Gastroesophageal sphincter (tissue), 4 donors: ENCODE measurements at regions not wholly inside any gene's neighbourhood (a gene's known extent, or its start where the extent isn't known, plus 50 kb on each side); places are given as distances from the start of the nearest gene placed in this dataset.
"Not testable (repeated sequence)": the region's sequence is repeated elsewhere in the genome, so short reads cannot be mapped to it uniquely, and the experiment has no call there.

Experiments used
- ATAC-seq: fragments of 150-250 bp; one replicate; pipeline ENCODE4 v1.9.1; 2016; ENCODE audit warnings: mild to moderate bottlenecking, moderate library complexity
- H3K27ac ChIP-seq, 4 donors: fragments of 200-600 bp; sonication (generic) in 3 of 4; 1 replicate in 3 of 4; 2 replicates in 1 of 4; pipeline ENCODE4 v1.5.1; 2016 to 2019
- H3K27me3 ChIP-seq: fragments of 200-600 bp; sonication (generic); one replicate; pipeline ENCODE4 v1.5.1; 2019
- H3K36me3 ChIP-seq, 2 donors: fragments of 200-600 bp; sonication (generic); one replicate each; pipeline ENCODE4 v1.5.1; 2019; ENCODE audit warnings: control low read depth in 1 of 2
- H3K4me1 ChIP-seq, 3 donors: fragments of 200-600 bp; sonication (generic); 1 replicate in 2 of 3; 2 replicates in 1 of 3; pipeline ENCODE4 v1.5.1; 2016 to 2019; ENCODE audit warnings: control low read depth in 2 of 3
- H3K4me3 ChIP-seq, 2 donors: fragments of 200-600 bp; sonication (generic); one replicate each; pipeline ENCODE4 v1.5.1; 2019; ENCODE audit warnings: mild to moderate bottlenecking in 1 of 2, moderate library complexity in 1 of 2
- H3K9me3 ChIP-seq, 3 donors: fragments of 200-600 bp; sonication (generic); one replicate each; pipeline ENCODE4 v1.5.1; 2017 to 2019; ENCODE audit warnings: control low read depth in 2 of 3
- EP300 ChIP-seq: sonication (generic); formaldehyde crosslinking; IDR thresholded peaks from one replicate; pipeline ENCODE4 v1.6.1; 2017; ENCODE audit warnings: antibody characterized with exemption, mild to moderate bottlenecking
- POLR2A ChIP-seq, 2 donors: fragments of 450-650 bp; IDR thresholded peaks; one replicate each; pipeline ENCODE4 v1.6.1; 2017; ENCODE audit warnings: antibody characterized with exemption in 2 of 2, mild to moderate bottlenecking in 2 of 2, moderate library complexity in 1 of 2
- POLR2AphosphoS5 ChIP-seq: sonication (generic); formaldehyde crosslinking; IDR thresholded peaks from one replicate; pipeline ENCODE4 v1.6.1; 2017; ENCODE audit warnings: antibody characterized with exemption
- WGBS, 2 donors: methylation state at CpG; one replicate each; pipeline ENCODE4 v1.1.5; 2018; ENCODE audit warnings: low coverage in 1 of 2; 5-methylcytosine and 5-hydroxymethylcytosine counted together
- TF ChIP-seq, protein P1 (sequence below), 4 experiments: fragments of 200-600 bp in 2 of 4; fragments of 450-650 bp in 2 of 4; sonication (generic) in 1 of 4; IDR thresholded peaks; one replicate each; pipeline ENCODE4 v1.5.1; 2017 to 2019; ENCODE audit warnings: antibody characterized with exemption in 4 of 4, mild to moderate bottlenecking in 2 of 4, moderate library complexity in 2 of 4

DNA sequence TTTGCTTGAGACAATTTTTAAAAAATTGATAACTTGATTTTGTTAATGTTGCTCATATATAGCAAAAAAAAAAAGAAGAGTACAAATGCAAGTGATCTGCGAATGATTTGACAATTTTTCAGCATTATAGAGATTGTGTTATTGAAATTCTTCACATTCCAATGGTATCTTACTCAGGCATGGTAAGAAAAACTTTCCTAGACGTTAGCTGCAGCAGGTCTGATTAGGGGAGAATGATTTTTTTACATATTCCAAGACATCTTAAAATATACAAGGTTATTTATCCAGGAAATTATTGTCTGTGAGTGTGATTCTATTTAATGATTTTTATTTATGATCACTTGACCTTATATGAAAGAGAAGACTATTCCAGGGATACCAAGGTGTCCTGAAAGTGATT, 361.9 kb downstream of the MAT2B start:
- no peak overlapping the region for H3K27ac ChIP-seq
- no peaks in the 10 kb centered on the region for H3K4me1 ChIP-seq
- TF ChIP-seq EP300 = no peak
- TF ChIP-seq, protein P1, sequence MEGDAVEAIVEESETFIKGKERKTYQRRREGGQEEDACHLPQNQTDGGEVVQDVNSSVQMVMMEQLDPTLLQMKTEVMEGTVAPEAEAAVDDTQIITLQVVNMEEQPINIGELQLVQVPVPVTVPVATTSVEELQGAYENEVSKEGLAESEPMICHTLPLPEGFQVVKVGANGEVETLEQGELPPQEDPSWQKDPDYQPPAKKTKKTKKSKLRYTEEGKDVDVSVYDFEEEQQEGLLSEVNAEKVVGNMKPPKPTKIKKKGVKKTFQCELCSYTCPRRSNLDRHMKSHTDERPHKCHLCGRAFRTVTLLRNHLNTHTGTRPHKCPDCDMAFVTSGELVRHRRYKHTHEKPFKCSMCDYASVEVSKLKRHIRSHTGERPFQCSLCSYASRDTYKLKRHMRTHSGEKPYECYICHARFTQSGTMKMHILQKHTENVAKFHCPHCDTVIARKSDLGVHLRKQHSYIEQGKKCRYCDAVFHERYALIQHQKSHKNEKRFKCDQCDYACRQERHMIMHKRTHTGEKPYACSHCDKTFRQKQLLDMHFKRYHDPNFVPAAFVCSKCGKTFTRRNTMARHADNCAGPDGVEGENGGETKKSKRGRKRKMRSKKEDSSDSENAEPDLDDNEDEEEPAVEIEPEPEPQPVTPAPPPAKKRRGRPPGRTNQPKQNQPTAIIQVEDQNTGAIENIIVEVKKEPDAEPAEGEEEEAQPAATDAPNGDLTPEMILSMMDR (IDR thresholded peaks at IDR 0.05) = no peak
- TF ChIP-seq POLR2A (IDR thresholded peaks at IDR 0.05) = no peak
- no peak for TF ChIP-seq POLR2AphosphoS5
- H3K4me3 ChIP-seq = no peak overlapping the region
- 10 to 26% methylated on average over 2 of the region's 2 CpGs for WGBS, 2 donors
- H3K9me3 ChIP-seq = no peaks in the 10 kb centered on the region
- no peak for ATAC-seq
- no peaks in the 10 kb centered on the region for H3K36me3 ChIP-seq
- no peaks in the 10 kb centered on the region for H3K27me3 ChIP-seq

DNA sequence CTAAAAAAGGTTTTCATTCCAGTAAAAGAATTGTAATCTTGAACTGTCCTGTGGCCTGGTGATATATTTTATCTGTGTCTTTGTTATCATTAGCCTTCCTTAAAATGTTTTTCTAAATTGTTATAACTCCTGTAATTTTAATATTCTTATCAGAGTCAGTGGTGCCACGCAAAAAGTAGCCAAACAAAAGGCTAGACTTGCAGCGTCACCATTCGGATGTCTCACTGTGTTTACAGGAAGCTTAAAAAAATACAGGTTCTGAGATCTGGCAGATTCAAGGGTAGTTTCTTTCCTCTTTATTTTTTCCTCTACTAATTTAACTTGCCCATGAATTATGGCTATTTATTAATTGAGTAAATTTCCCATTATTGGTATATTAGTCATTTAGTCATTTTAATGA, 362.3 kb downstream of the MAT2B start:
- no peaks in the 10 kb centered on the region for H3K4me1 ChIP-seq
- no peak for TF ChIP-seq EP300
- no peak for TF ChIP-seq POLR2A (IDR thresholded peaks at IDR 0.05)
- no peak for TF ChIP-seq POLR2AphosphoS5
- TF ChIP-seq, protein P1 (IDR thresholded peaks at IDR 0.05) = no peak

DNA sequence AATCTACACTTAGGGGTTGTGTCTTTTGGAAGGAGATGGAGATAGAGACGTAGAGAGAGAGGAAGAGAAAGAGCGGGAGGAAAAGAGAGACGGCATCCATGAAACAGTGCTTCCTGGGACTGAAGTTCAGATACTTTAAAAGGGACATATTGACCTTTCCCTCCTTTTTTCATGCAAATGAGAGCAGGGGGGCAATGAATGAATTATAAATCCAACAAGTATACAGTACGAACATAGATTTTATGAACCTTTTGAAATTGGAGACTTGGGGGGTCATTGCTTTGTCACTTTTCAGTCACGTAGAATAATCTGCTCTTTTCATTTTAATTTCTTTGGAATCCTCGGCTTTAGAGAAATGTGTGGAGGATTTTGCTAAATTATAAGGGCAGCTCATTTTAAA, 364.2 kb downstream of the MAT2B start:
- TF ChIP-seq EP300 = no peak
- TF ChIP-seq, protein P1 (IDR thresholded peaks at IDR 0.05) = no peak
- TF ChIP-seq POLR2AphosphoS5 = no peak
- TF ChIP-seq POLR2A (IDR thresholded peaks at IDR 0.05) = no peak
- 63 to 74% methylated on average over 6 of the region's 6 CpGs for WGBS, 2 donors
- no peak for ATAC-seq

More for the DNA sequence above, 362.3 kb downstream of the MAT2B start:
- Histone ChIP-seq H3K4me3 (no peak overlapping the region), H3K27me3 (no peaks in the 10 kb centered on the region), H3K27ac (no peak overlapping the region), H3K36me3 (no peaks in the 10 kb centered on the region), H3K9me3 (no peaks in the 10 kb centered on the region)
- WGBS, 2 donors = 19 to 32% methylated on average over 3 of the region's 3 CpGs
- ATAC-seq = no peak

DNA sequence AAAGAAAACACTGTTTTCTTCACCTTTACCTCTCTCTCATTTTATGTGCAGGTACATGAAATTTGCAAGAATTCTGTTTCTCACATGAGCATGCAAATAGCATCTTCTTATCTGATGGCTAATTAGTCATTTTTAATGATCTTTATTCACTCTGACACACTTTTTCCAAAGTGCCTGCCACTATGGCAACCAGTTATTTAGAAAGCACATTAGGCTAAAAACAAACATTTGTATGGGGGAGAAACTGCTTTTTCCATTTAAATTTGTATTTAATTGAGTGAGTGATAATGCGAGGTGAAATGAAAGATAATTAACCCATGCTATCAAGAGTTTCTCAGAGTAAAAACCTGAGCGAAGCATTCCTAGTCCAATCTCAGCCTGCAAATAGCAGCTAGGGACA, 365.0 kb downstream of the MAT2B start:
- 67 to 68% methylated on average over 2 of the region's 2 CpGs for WGBS, 2 donors

More for the DNA sequence above, 364.2 kb downstream of the MAT2B start:
- Histone ChIP-seq H3K27ac (no peak overlapping the region), H3K36me3 (no peaks in the 10 kb centered on the region), H3K4me3 (no peak overlapping the region), H3K4me1 (no peaks in the 10 kb centered on the region), H3K27me3 (no peaks in the 10 kb centered on the region), H3K9me3 (no peaks in the 10 kb centered on the region)

DNA sequence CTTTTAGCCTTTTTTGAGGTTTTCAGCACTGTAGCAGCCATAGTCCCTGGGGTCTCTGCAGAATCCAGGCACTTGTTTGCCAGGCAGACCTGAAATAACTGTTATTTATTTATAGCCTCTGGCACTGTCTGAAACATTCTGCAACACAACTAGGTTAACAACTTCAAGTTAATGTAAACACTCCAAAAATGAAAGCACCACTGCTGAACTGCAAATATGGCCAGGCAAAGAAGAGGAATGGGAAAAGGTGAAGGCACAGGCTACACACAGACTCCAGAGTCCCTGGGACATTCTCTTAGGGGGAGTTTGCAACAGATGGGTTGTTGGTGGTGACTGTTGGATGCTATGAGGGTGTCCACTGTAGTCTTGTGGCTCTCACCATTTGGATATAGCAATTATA, 369.0 kb downstream of the MAT2B start:
- no peak overlapping the region for H3K27ac ChIP-seq
- no peaks in the 10 kb centered on the region for H3K9me3 ChIP-seq
- no peak overlapping the region for H3K4me3 ChIP-seq
- ATAC-seq = no peak
- H3K27me3 ChIP-seq = no peaks in the 10 kb centered on the region
- H3K36me3 ChIP-seq = no peaks in the 10 kb centered on the region
- no peaks in the 10 kb centered on the region for H3K4me1 ChIP-seq
- no peak for TF ChIP-seq POLR2AphosphoS5

More for the DNA sequence above, 365.0 kb downstream of the MAT2B start:
- no peaks in the 10 kb centered on the region for H3K9me3 ChIP-seq
- no peak for ATAC-seq
- no peaks in the 10 kb centered on the region for H3K27me3 ChIP-seq
- no peak for TF ChIP-seq EP300
- no peak for TF ChIP-seq POLR2A (IDR thresholded peaks at IDR 0.05)
- TF ChIP-seq, protein P1 (IDR thresholded peaks at IDR 0.05) = no peak
- TF ChIP-seq POLR2AphosphoS5 = no peak
- no peak overlapping the region for H3K27ac ChIP-seq
- no peaks in the 10 kb centered on the region for H3K4me1 ChIP-seq
- no peak overlapping the region for H3K4me3 ChIP-seq
- H3K36me3 ChIP-seq = no peaks in the 10 kb centered on the region

DNA sequence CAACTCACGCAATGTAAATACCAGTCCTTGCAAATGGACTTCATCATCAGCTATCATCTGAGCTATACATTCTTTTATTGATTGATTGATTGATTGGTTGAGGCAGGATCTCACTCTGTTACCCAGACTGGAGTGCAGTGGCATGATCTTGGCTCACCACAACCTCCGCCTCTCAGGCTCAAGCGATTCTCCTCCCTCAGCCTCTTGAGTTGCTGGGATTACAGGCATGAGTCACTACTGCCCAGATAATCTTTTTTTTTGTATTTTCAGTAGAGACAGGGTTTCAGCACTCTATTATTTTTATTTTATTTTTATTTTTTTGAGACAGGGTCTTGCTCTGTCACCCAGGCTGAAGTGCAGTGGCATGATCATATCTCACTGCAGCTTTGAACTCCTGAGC, 369.5 kb downstream of the MAT2B start:
- ATAC-seq, H3K4me3 ChIP-seq, H3K27ac ChIP-seq, H3K9me3 ChIP-seq, H3K4me1 ChIP-seq, H3K27me3 ChIP-seq, H3K36me3 ChIP-seq: not testable (repeated sequence)
- 91 to 94% methylated on average over 3 of the region's 3 CpGs for WGBS, 2 donors
